ENCODE measurements at regions not wholly inside any gene's neighbourhood (a gene's known extent, or its start where the extent isn't known, plus 50 kb on each side); places are given as distances from the start of the nearest gene placed in this dataset.

DNA sequence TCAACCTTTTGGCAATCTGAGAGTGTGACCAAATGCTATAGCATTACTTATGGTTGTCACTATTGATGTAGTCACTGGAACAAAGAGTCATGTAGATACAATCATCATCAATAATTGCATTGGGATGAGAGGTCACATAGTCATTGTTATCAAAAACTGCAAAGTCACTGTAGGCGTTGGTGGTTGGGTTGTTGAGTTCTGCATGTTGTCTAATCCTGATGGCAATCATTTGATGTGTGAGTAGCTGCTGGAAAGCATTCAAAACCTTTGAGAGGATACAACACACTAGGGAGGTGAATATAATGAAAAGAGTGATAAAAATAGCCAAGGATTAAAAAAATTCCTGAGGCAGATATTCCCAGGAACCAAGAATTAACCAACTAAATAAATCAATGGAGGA is 214.7 kb upstream of the SYT10 start:
- no peak for TF ChIP-seq EZH2 (IDR thresholded peaks at IDR 0.05; ENCODE audit: insufficient read depth, low read length)
- TF ChIP-seq, protein P1, sequence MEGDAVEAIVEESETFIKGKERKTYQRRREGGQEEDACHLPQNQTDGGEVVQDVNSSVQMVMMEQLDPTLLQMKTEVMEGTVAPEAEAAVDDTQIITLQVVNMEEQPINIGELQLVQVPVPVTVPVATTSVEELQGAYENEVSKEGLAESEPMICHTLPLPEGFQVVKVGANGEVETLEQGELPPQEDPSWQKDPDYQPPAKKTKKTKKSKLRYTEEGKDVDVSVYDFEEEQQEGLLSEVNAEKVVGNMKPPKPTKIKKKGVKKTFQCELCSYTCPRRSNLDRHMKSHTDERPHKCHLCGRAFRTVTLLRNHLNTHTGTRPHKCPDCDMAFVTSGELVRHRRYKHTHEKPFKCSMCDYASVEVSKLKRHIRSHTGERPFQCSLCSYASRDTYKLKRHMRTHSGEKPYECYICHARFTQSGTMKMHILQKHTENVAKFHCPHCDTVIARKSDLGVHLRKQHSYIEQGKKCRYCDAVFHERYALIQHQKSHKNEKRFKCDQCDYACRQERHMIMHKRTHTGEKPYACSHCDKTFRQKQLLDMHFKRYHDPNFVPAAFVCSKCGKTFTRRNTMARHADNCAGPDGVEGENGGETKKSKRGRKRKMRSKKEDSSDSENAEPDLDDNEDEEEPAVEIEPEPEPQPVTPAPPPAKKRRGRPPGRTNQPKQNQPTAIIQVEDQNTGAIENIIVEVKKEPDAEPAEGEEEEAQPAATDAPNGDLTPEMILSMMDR (IDR thresholded peaks at IDR 0.05; ENCODE audit: insufficient read depth, low read depth, low read length), result no peak

All from astrocyte (in vitro differentiated cells and primary cell).